GM12891 (cell line): ENCODE measurements at regions not wholly inside any gene's neighbourhood (a gene's known extent, or its start where the extent isn't known, plus 50 kb on each side); places are given as distances from the start of the nearest gene placed in this dataset.

Experiments used
- POLR2A ChIP-seq: IDR thresholded peaks from 2 replicates; pipeline ENCODE4 v1.6.1; 2011; ENCODE audit warnings: low read depth, low read length, control low read depth
- POLR2AphosphoS5 ChIP-seq: IDR thresholded peaks from 2 replicates; pipeline ENCODE4 v1.6.1; 2011; ENCODE audit warnings: low read depth, low read length, control low read depth

- TF ChIP-seq POLR2A, result no peak
- TF ChIP-seq POLR2AphosphoS5, result no peak
Measured at GRCh38 chr13:34853161-34853560, 88.9 kb upstream of the NBEA start.
